Fibroblast of skin of left quadriceps (primary cell): ENCODE measurements at regions not wholly inside any gene's neighbourhood (a gene's known extent, or its start where the extent isn't known, plus 50 kb on each side); places are given as distances from the start of the nearest gene placed in this dataset.

Source experiments
- DNase-seq, 2 experiments: peaks; one replicate each; pipeline ENCODE4 v3.0.0-alpha.2; 2013; ENCODE audit warnings: low read depth in 2 of 2

- no peak for DNase-seq
Measured at GRCh38 chr4:1512051-1512737, 106.0 kb upstream of the NKX1-1 start.

- no peak for DNase-seq
Measured at GRCh38 chr4:1511441-1512041, 105.3 kb upstream of the NKX1-1 start.

- DNase-seq, result no peak
Measured at GRCh38 chr4:1510931-1511330, 104.7 kb upstream of the NKX1-1 start.

- DNase-seq, result no peak
Measured at GRCh38 chr4:1509366-1509765, 103.1 kb upstream of the NKX1-1 start.

GRCh38 chr4:1508161-1509160 is 102.2 kb upstream of the NKX1-1 start:
- DNase-seq, result no peak

GRCh38 chr4:1506956-1507721 is 100.9 kb upstream of the NKX1-1 start:
- no peak for DNase-seq

- DNase-seq, result no peak
Measured at GRCh38 chr4:1505511-1506460, 99.5 kb upstream of the NKX1-1 start.

GRCh38 chr4:1504595-1505500 is 98.6 kb upstream of the NKX1-1 start:
- no peak for DNase-seq

GRCh38 chr4:1503583-1504471 is 97.6 kb upstream of the NKX1-1 start:
- DNase-seq, result no peak

GRCh38 chr4:1502976-1503375 is 96.7 kb upstream of the NKX1-1 start:
- DNase-seq, result no peak

- no peak for DNase-seq
Measured at GRCh38 chr4:1502501-1502886, 96.3 kb upstream of the NKX1-1 start.

- no peak for DNase-seq
Measured at GRCh38 chr4:1501754-1502500, 95.7 kb upstream of the NKX1-1 start.

GRCh38 chr4:1500966-1501753 is 94.9 kb upstream of the NKX1-1 start:
- DNase-seq, result no peak

GRCh38 chr4:1500231-1500965 is 94.2 kb upstream of the NKX1-1 start:
- DNase-seq, result no peak

- DNase-seq, result no peak
Measured at GRCh38 chr4:1499465-1499864, 93.2 kb upstream of the NKX1-1 start.

GRCh38 chr4:1497189-1497801 is 91.1 kb upstream of the NKX1-1 start:
- DNase-seq, result no peak
